Bronchial epithelial cell (primary cell): ENCODE measurements at regions not wholly inside any gene's neighbourhood (a gene's known extent, or its start where the extent isn't known, plus 50 kb on each side); places are given as distances from the start of the nearest gene placed in this dataset.

Source experiments
- DNase-seq: peaks from one replicate; pipeline ENCODE4 v3.0.0-alpha.2; 2010; ENCODE audit warnings: low read depth
- FAIRE-seq: peaks from 2 replicates; lab custom pipeline; 2011; peaks lifted over from hg19 to GRCh38; lab: Jason Lieb, UNC
- H3K27me3 ChIP-seq: 2 replicates; pipeline ENCODE4 v1.5.1; 2011; ENCODE audit warnings: low read length; ENCODE audit not compliant: control insufficient read depth, insufficient read depth
- H3K36me3 ChIP-seq: 2 replicates; pipeline ENCODE4 v1.5.1; 2011; ENCODE audit warnings: low read length; ENCODE audit not compliant: control insufficient read depth, insufficient read depth
- H3K4me3 ChIP-seq: 2 replicates; pipeline ENCODE4 v1.5.1; 2011; ENCODE audit warnings: mild to moderate bottlenecking, low read depth, low read length, control low read depth
- CTCF ChIP-seq: IDR thresholded peaks from 2 replicates; pipeline ENCODE4 v1.5.1; 2011; ENCODE audit warnings: mild to moderate bottlenecking, moderate library complexity, low read length, control low read depth, inconsistent platforms; ENCODE audit not compliant: insufficient read depth, severe bottlenecking

- Histone ChIP-seq H3K27me3 (no peaks in the 10 kb centered on the region), H3K36me3 (no peaks in the 10 kb centered on the region), H3K4me3 (no peak overlapping the region)
- DNase-seq (no peak), FAIRE-seq (no peak)
- no peak for TF ChIP-seq CTCF
These were observed 358.8 kb upstream of the ADAMTS16 start for GRCh38 chr5:4781299-4781698.

- FAIRE-seq (no peak), DNase-seq (no peak)
- Histone ChIP-seq H3K4me3 (no peak overlapping the region), H3K27me3 (no peaks in the 10 kb centered on the region), H3K36me3 (no peaks in the 10 kb centered on the region)
- TF ChIP-seq CTCF, result no peak
These were observed 354.2 kb upstream of the ADAMTS16 start for GRCh38 chr5:4785971-4786370.

- no peaks in the 10 kb centered on the region for H3K36me3 ChIP-seq
- no peak overlapping the region for H3K4me3 ChIP-seq
- FAIRE-seq (no peak), DNase-seq (no peak)
- no peak for TF ChIP-seq CTCF
- H3K27me3 ChIP-seq, result no peaks in the 10 kb centered on the region
These were observed 342.7 kb upstream of the ADAMTS16 start for GRCh38 chr5:4797445-4797844.

GRCh38 chr5:4802044-4802443 lies 338.1 kb upstream of the ADAMTS16 start:
- DNase-seq, result no peak
- Histone ChIP-seq H3K27me3 (no peaks in the 10 kb centered on the region), H3K4me3 (no peak overlapping the region), H3K36me3 (no peaks in the 10 kb centered on the region)
- no peak for TF ChIP-seq CTCF
- FAIRE-seq, result no peak

GRCh38 chr5:4804691-4805360 lies 335.3 kb upstream of the ADAMTS16 start:
- DNase-seq, result no peak
- no peak for TF ChIP-seq CTCF
- H3K27me3 ChIP-seq, result no peaks in the 10 kb centered on the region
- no peak for FAIRE-seq
- no peaks in the 10 kb centered on the region for H3K36me3 ChIP-seq
- H3K4me3 ChIP-seq, result no peak overlapping the region

- TF ChIP-seq CTCF, result no peak
- no peak for FAIRE-seq
These were observed 325.1 kb upstream of the ADAMTS16 start for GRCh38 chr5:4815002-4815401.

More at GRCh38 chr5:4815002-4815401, 325.1 kb upstream of the ADAMTS16 start:
- Histone ChIP-seq H3K4me3 (no peak overlapping the region), H3K27me3 (no peaks in the 10 kb centered on the region), H3K36me3 (no peaks in the 10 kb centered on the region)
- no peak for DNase-seq
